SK-N-DZ (cell line): ENCODE measurements at regions not wholly inside any gene's neighbourhood (a gene's known extent, or its start where the extent isn't known, plus 50 kb on each side); places are given as distances from the start of the nearest gene placed in this dataset.
A peak's percentile ranks its signal among the peaks of the same experiment; 100 is the strongest.

Experiments
- DNase-seq: peaks from one replicate; pipeline ENCODE4 v3.0.0-alpha.2; 2015; ENCODE audit warnings: low spot score
- small RNA-seq, 2 experiments: library from RNA; depleted of rRNA; stranded (forward); fragments of <200 nt; gene quantifications; one replicate each; pipeline ENCODE3, GENCODE V24; 2014

GRCh38 chr13:78020861-78021260 lies 102.2 kb upstream of the EDNRB start:
- DNase-seq: peak; percentile 67

- no peak for DNase-seq
Observed at GRCh38 chr13:78015782-78016181, 97.2 kb upstream of the EDNRB start.

- DNase-seq: no peak
Observed at GRCh38 chr13:78012046-78012445, 93.4 kb upstream of the EDNRB start.

- no peak for DNase-seq
Observed at GRCh38 chr13:78004821-78005220, 86.2 kb upstream of the EDNRB start.

GRCh38 chr13:77999746-78000145 lies 81.1 kb upstream of the EDNRB start:
- no peak for DNase-seq

GRCh38 chr13:77994166-77994565 lies 75.5 kb upstream of the EDNRB start:
- no peak for DNase-seq

GRCh38 chr13:77991003-77991402 lies 72.4 kb upstream of the EDNRB start:
- no peak for DNase-seq

- DNase-seq: no peak
Observed at GRCh38 chr13:77989281-77989680, 70.7 kb upstream of the EDNRB start.

GRCh38 chr13:77988355-77988754 lies 69.7 kb upstream of the EDNRB start:
- DNase-seq: no peak

GRCh38 chr13:77986713-77987112 lies 68.1 kb upstream of the EDNRB start:
- no peak for DNase-seq

- no peak for DNase-seq
Observed at GRCh38 chr13:77985866-77986636, 67.4 kb upstream of the EDNRB start.

- DNase-seq: no peak
Observed at GRCh38 chr13:77981281-77981881, 62.8 kb upstream of the EDNRB start.

GRCh38 chr13:77980592-77980991 lies 62.0 kb upstream of the EDNRB start:
- DNase-seq: no peak

GRCh38 chr13:77979721-77980385 lies 61.2 kb upstream of the EDNRB start:
- no peak for DNase-seq

- DNase-seq: peak; percentile 68
Observed at GRCh38 chr13:77975358-77976042, 56.9 kb upstream of the EDNRB start.

- DNase-seq: no peak
Observed at GRCh38 chr13:77969299-77969698, 50.7 kb upstream of the EDNRB start.

Small RNA genes lying in the stretch of these regions (small RNA-seq; reads per million reads assigned to genes)
- 0 to 0.03 reads per million in 2 experiments for gene RNY3P3
